ENCODE measurements at regions not wholly inside any gene's neighbourhood (a gene's known extent, or its start where the extent isn't known, plus 50 kb on each side); places are given as distances from the start of the nearest gene placed in this dataset.
"Not testable (repeated sequence)": the region's sequence is repeated elsewhere in the genome, so short reads cannot be mapped to it uniquely, and the experiment has no call there.

GRCh38 chr7:37552030-37552429, 103.4 kb upstream of the ELMO1 start:
- H3K9me3 ChIP-seq (ENCODE audit: control insufficient read depth in 2 of 2, insufficient read depth in 1 of 2, low read depth in 1 of 2, low read length in 1 of 2), result no peaks in the 10 kb centered on the region
- FAIRE-seq, result no peak
- 50 to 64% (median 53%) methylated on average over 4 of the region's 4 CpGs for WGBS, 3 donors

GRCh38 chr7:37552439-37552838, 103.8 kb upstream of the ELMO1 start:
- H3K36me3 ChIP-seq (ENCODE audit: control insufficient read depth in 3 of 3, insufficient read depth in 2 of 3, low read depth in 1 of 3, low read length in 3 of 3); H3K4me1 ChIP-seq (ENCODE audit: control insufficient read depth in 3 of 3, insufficient read depth in 2 of 3, low read depth in 1 of 3, low read length in 2 of 3); H3K27me3 ChIP-seq (ENCODE audit: control insufficient read depth in 3 of 3, insufficient read depth in 3 of 3, low read length in 3 of 3); H3K27ac ChIP-seq (ENCODE audit: low read depth in 1 of 3, low read length in 2 of 3); FAIRE-seq; H3K9me3 ChIP-seq (ENCODE audit: control insufficient read depth in 2 of 2, insufficient read depth in 1 of 2, low read depth in 1 of 2, low read length in 1 of 2); H3K4me3 ChIP-seq (ENCODE audit: low read depth in 1 of 3, low read length in 3 of 3); DNase-seq: not testable (repeated sequence)
- WGBS, 3 donors, result 22 to 31% (median 23%) methylated on average over 2 of the region's 2 CpGs

More at GRCh38 chr7:37552030-37552429, 103.4 kb upstream of the ELMO1 start:
- H3K27ac ChIP-seq (ENCODE audit: low read depth in 1 of 3, low read length in 2 of 3), result no peak overlapping the region
- H3K4me1 ChIP-seq (ENCODE audit: control insufficient read depth in 3 of 3, insufficient read depth in 2 of 3, low read depth in 1 of 3, low read length in 2 of 3), result no peaks in the 10 kb centered on the region
- no peak for DNase-seq
- H3K27me3 ChIP-seq (ENCODE audit: control insufficient read depth in 3 of 3, insufficient read depth in 3 of 3, low read length in 3 of 3), result no peaks in the 10 kb centered on the region
- no peaks in the 10 kb centered on the region for H3K36me3 ChIP-seq (ENCODE audit: control insufficient read depth in 3 of 3, insufficient read depth in 2 of 3, low read depth in 1 of 3, low read length in 3 of 3)
- no peak overlapping the region for H3K4me3 ChIP-seq (ENCODE audit: low read depth in 1 of 3, low read length in 3 of 3)

GRCh38 chr7:37555528-37555927, 106.9 kb upstream of the ELMO1 start:
- H3K4me3 ChIP-seq (ENCODE audit: low read depth in 1 of 3, low read length in 3 of 3), result no peak overlapping the region
- no peak overlapping the region for H3K27ac ChIP-seq (ENCODE audit: low read depth in 1 of 3, low read length in 2 of 3)
- H3K36me3 ChIP-seq (ENCODE audit: control insufficient read depth in 3 of 3, insufficient read depth in 2 of 3, low read depth in 1 of 3, low read length in 3 of 3), result no peaks in the 10 kb centered on the region
- H3K4me1 ChIP-seq (ENCODE audit: control insufficient read depth in 3 of 3, insufficient read depth in 2 of 3, low read depth in 1 of 3, low read length in 2 of 3), result no peaks in the 10 kb centered on the region
- FAIRE-seq, result no peak
- no peaks in the 10 kb centered on the region for H3K9me3 ChIP-seq (ENCODE audit: control insufficient read depth in 2 of 2, insufficient read depth in 1 of 2, low read depth in 1 of 2, low read length in 1 of 2)
- DNase-seq, result no peak
- no peaks in the 10 kb centered on the region for H3K27me3 ChIP-seq (ENCODE audit: control insufficient read depth in 3 of 3, insufficient read depth in 3 of 3, low read length in 3 of 3)

- Histone ChIP-seq H3K9me3 (ENCODE audit: control insufficient read depth in 2 of 2, insufficient read depth in 1 of 2, low read depth in 1 of 2, low read length in 1 of 2) (no peaks in the 10 kb centered on the region), H3K36me3 (ENCODE audit: control insufficient read depth in 3 of 3, insufficient read depth in 2 of 3, low read depth in 1 of 3, low read length in 3 of 3) (no peaks in the 10 kb centered on the region), H3K4me1 (ENCODE audit: control insufficient read depth in 3 of 3, insufficient read depth in 2 of 3, low read depth in 1 of 3, low read length in 2 of 3) (no peaks in the 10 kb centered on the region), H3K27me3 (ENCODE audit: control insufficient read depth in 3 of 3, insufficient read depth in 3 of 3, low read length in 3 of 3) (no peaks in the 10 kb centered on the region), H3K4me3 (ENCODE audit: low read depth in 1 of 3, low read length in 3 of 3) (no peak overlapping the region), H3K27ac (ENCODE audit: low read depth in 1 of 3, low read length in 2 of 3) (no peak overlapping the region)
- DNase-seq, result no peak
- FAIRE-seq, result no peak
- WGBS, 3 donors, result 55 to 68% (median 60%) methylated on average over 5 of the region's 5 CpGs
Observed at GRCh38 chr7:37557571-37558209, 109.0 kb upstream of the ELMO1 start.

- Histone ChIP-seq H3K4me1 (ENCODE audit: control insufficient read depth in 3 of 3, insufficient read depth in 2 of 3, low read depth in 1 of 3, low read length in 2 of 3) (no peaks in the 10 kb centered on the region), H3K36me3 (ENCODE audit: control insufficient read depth in 3 of 3, insufficient read depth in 2 of 3, low read depth in 1 of 3, low read length in 3 of 3) (no peaks in the 10 kb centered on the region), H3K9me3 (ENCODE audit: control insufficient read depth in 2 of 2, insufficient read depth in 1 of 2, low read depth in 1 of 2, low read length in 1 of 2) (no peaks in the 10 kb centered on the region), H3K4me3 (ENCODE audit: low read depth in 1 of 3, low read length in 3 of 3) (no peak overlapping the region), H3K27me3 (ENCODE audit: control insufficient read depth in 3 of 3, insufficient read depth in 3 of 3, low read length in 3 of 3) (no peaks in the 10 kb centered on the region), H3K27ac (ENCODE audit: low read depth in 1 of 3, low read length in 2 of 3) (no peak overlapping the region)
- 58 to 69% (median 66%) methylated on average over 3 of the region's 3 CpGs for WGBS, 3 donors
- DNase-seq (no peak), FAIRE-seq (no peak)
Observed at GRCh38 chr7:37558320-37559096, 109.8 kb upstream of the ELMO1 start.

GRCh38 chr7:37570145-37570544, 113.4 kb upstream of the GPR141 start:
- DNase-seq (no peak), FAIRE-seq (no peak)
- H3K36me3 ChIP-seq (ENCODE audit: control insufficient read depth in 3 of 3, insufficient read depth in 2 of 3, low read depth in 1 of 3, low read length in 3 of 3), result no peaks in the 10 kb centered on the region
- no peak overlapping the region for H3K4me3 ChIP-seq (ENCODE audit: low read depth in 1 of 3, low read length in 3 of 3)
- H3K27ac ChIP-seq (ENCODE audit: low read depth in 1 of 3, low read length in 2 of 3), result no peak overlapping the region
- H3K4me1 ChIP-seq (ENCODE audit: control insufficient read depth in 3 of 3, insufficient read depth in 2 of 3, low read depth in 1 of 3, low read length in 2 of 3), result no peaks in the 10 kb centered on the region
- 92 to 95% (median 95%) methylated on average over 6 of the region's 6 CpGs for WGBS, 3 donors
- H3K27me3 ChIP-seq (ENCODE audit: control insufficient read depth in 3 of 3, insufficient read depth in 3 of 3, low read length in 3 of 3), result no peaks in the 10 kb centered on the region
- H3K9me3 ChIP-seq (ENCODE audit: control insufficient read depth in 2 of 2, insufficient read depth in 1 of 2, low read depth in 1 of 2, low read length in 1 of 2), result no peaks in the 10 kb centered on the region

GRCh38 chr7:37571806-37572205, 111.8 kb upstream of the GPR141 start:
- Histone ChIP-seq H3K9me3 (ENCODE audit: control insufficient read depth in 2 of 2, insufficient read depth in 1 of 2, low read depth in 1 of 2, low read length in 1 of 2) (no peaks in the 10 kb centered on the region), H3K36me3 (ENCODE audit: control insufficient read depth in 3 of 3, insufficient read depth in 2 of 3, low read depth in 1 of 3, low read length in 3 of 3) (no peaks in the 10 kb centered on the region), H3K27me3 (ENCODE audit: control insufficient read depth in 3 of 3, insufficient read depth in 3 of 3, low read length in 3 of 3) (no peaks in the 10 kb centered on the region), H3K4me3 (ENCODE audit: low read depth in 1 of 3, low read length in 3 of 3) (no peak overlapping the region), H3K4me1 (ENCODE audit: control insufficient read depth in 3 of 3, insufficient read depth in 2 of 3, low read depth in 1 of 3, low read length in 2 of 3) (no peaks in the 10 kb centered on the region), H3K27ac (ENCODE audit: low read depth in 1 of 3, low read length in 2 of 3) (no peak overlapping the region)
- FAIRE-seq, result no peak
- 80 to 90% (median 88%) methylated on average over 3 of the region's 3 CpGs for WGBS, 3 donors
- no peak for DNase-seq

GRCh38 chr7:37577412-37577811, 106.2 kb upstream of the GPR141 start:
- FAIRE-seq, result no peak

More at GRCh38 chr7:37577412-37577811, 106.2 kb upstream of the GPR141 start:
- Histone ChIP-seq H3K4me3 (ENCODE audit: low read depth in 1 of 3, low read length in 3 of 3) (no peak overlapping the region), H3K36me3 (ENCODE audit: control insufficient read depth in 3 of 3, insufficient read depth in 2 of 3, low read depth in 1 of 3, low read length in 3 of 3) (no peaks in the 10 kb centered on the region), H3K27me3 (ENCODE audit: control insufficient read depth in 3 of 3, insufficient read depth in 3 of 3, low read length in 3 of 3) (peaks cover 0 to 2% (median 0%) of the 10 kb centered on the region in 3 donors), H3K9me3 (ENCODE audit: control insufficient read depth in 2 of 2, insufficient read depth in 1 of 2, low read depth in 1 of 2, low read length in 1 of 2) (no peaks in the 10 kb centered on the region), H3K27ac (ENCODE audit: low read depth in 1 of 3, low read length in 2 of 3) (no peak overlapping the region), H3K4me1 (ENCODE audit: control insufficient read depth in 3 of 3, insufficient read depth in 2 of 3, low read depth in 1 of 3, low read length in 2 of 3) (no peaks in the 10 kb centered on the region)
- no peak for DNase-seq
- WGBS, 3 donors, result 53 to 68% (median 55%) methylated on average over 2 of the region's 2 CpGs

All from small intestine (tissue), 7 donors.